K562 (cell line): ENCODE measurements at regions not wholly inside any gene's neighbourhood (a gene's known extent, or its start where the extent isn't known, plus 50 kb on each side); places are given as distances from the start of the nearest gene placed in this dataset.

ENCODE experiments used
- ELF1 ChIP-seq: fragments of 200-800 bp; sonication (Bioruptor generic); IDR thresholded peaks from 2 replicates; pipeline ENCODE4 v1.6.1; 2016; ENCODE audit warnings: missing genetic modification characterization, missing compliant biosample characterization
- KDM1A ChIP-seq, 2 experiments: fragments of 450-650 bp; IDR thresholded peaks; 2 replicates each; pipeline ENCODE4 v1.6.1; 2016; ENCODE audit warnings: mild to moderate bottlenecking in 2 of 2
- MYNN ChIP-seq, 2 experiments: sonication (generic); formaldehyde crosslinking in 1 of 2; IDR thresholded peaks; 2 replicates each; pipeline versions ENCODE4 v1.5.0 to v1.6.1; 2016 to 2020; ENCODE audit warnings: antibody characterized with exemption in 1 of 2, missing genetic modification reagents in 1 of 2
- NRF1 ChIP-seq, 2 experiments: fragments of 450-650 bp; IDR thresholded peaks in 1 of 2; conservative IDR thresholded peaks in 1 of 2; 2 replicates each; pipeline ENCODE4 v1.6.1; 2014; ENCODE audit warnings: mild to moderate bottlenecking in 2 of 2
- SMC3 ChIP-seq: conservative IDR thresholded peaks from 2 replicates; pipeline ENCODE4 v1.6.1; 2011; ENCODE audit warnings: low read depth, low read length, improper control_type of control experiment; ENCODE audit not compliant: insufficient read depth
- ZNF24 ChIP-seq: fragments of 450-650 bp; IDR thresholded peaks from 2 replicates; pipeline ENCODE4 v1.6.1; 2016
- TF ChIP-seq, protein P1 (sequence below), 3 experiments: IDR thresholded peaks in 2 of 3; conservative IDR thresholded peaks in 1 of 3; 2 replicates each; pipeline ENCODE4 v1.5.1; 2011 to 2012; ENCODE audit warnings: low read length in 3 of 3, mild to moderate bottlenecking in 3 of 3, control low read depth in 2 of 3, improper control_type of control experiment in 1 of 3, inconsistent platforms in 1 of 3, low read depth in 1 of 3, mixed read lengths in 1 of 3, moderate library complexity in 1 of 3; ENCODE audit not compliant: insufficient read depth in 2 of 3

- TF ChIP-seq, protein P1, sequence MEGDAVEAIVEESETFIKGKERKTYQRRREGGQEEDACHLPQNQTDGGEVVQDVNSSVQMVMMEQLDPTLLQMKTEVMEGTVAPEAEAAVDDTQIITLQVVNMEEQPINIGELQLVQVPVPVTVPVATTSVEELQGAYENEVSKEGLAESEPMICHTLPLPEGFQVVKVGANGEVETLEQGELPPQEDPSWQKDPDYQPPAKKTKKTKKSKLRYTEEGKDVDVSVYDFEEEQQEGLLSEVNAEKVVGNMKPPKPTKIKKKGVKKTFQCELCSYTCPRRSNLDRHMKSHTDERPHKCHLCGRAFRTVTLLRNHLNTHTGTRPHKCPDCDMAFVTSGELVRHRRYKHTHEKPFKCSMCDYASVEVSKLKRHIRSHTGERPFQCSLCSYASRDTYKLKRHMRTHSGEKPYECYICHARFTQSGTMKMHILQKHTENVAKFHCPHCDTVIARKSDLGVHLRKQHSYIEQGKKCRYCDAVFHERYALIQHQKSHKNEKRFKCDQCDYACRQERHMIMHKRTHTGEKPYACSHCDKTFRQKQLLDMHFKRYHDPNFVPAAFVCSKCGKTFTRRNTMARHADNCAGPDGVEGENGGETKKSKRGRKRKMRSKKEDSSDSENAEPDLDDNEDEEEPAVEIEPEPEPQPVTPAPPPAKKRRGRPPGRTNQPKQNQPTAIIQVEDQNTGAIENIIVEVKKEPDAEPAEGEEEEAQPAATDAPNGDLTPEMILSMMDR (IDR thresholded peaks at IDR 0.05 in 2 of 3, conservative IDR thresholded peaks at IDR 0.05 in 1 of 3; ENCODE audit: insufficient read depth in 2 of 3, low read depth in 1 of 3, low read length in 3 of 3), result no peak
- TF ChIP-seq MYNN (IDR thresholded peaks at IDR 0.05) (no peak), MYNN (CRISPR knock-in tag; IDR thresholded peaks at IDR 0.05) (no peak), ZNF24 (no peak), SMC3 (no peak), KDM1A (IDR thresholded peaks at IDR 0.05) (no peak), ELF1 (tag) (no peak), NRF1 (conservative IDR thresholded peaks at IDR 0.05 in 1 of 2, IDR thresholded peaks at IDR 0.05 in 1 of 2) (no peak)
These were observed 152.9 kb downstream of the RPS24 start for GRCh38 chr10:78186572-78186971.
